ENCODE measurements at regions not wholly inside any gene's neighbourhood (a gene's known extent, or its start where the extent isn't known, plus 50 kb on each side); places are given as distances from the start of the nearest gene placed in this dataset.
"Not testable (repeated sequence)": the region's sequence is repeated elsewhere in the genome, so short reads cannot be mapped to it uniquely, and the experiment has no call there.

DNA sequence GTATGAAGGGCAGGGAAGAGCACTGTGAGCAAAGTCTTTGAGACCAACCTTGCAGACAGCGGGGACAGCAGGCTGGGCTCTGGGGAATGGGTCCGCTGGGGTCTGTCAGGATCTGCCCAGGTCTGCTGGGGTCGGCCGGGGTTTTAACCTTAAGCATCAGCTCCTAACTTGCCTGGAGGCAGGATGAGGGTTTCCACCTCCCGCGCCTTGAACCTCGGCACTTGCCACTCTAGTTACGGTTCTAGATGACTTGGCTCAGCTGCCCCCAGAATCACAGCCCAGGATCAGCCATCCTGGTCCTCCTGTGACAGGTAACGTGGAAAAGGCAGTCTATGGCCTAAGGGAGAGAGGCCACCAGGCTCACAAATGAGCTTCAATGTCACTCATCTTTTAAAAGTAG is 50.4 kb upstream of the CACUL1 start:
- no peak for DNase-seq

DNA sequence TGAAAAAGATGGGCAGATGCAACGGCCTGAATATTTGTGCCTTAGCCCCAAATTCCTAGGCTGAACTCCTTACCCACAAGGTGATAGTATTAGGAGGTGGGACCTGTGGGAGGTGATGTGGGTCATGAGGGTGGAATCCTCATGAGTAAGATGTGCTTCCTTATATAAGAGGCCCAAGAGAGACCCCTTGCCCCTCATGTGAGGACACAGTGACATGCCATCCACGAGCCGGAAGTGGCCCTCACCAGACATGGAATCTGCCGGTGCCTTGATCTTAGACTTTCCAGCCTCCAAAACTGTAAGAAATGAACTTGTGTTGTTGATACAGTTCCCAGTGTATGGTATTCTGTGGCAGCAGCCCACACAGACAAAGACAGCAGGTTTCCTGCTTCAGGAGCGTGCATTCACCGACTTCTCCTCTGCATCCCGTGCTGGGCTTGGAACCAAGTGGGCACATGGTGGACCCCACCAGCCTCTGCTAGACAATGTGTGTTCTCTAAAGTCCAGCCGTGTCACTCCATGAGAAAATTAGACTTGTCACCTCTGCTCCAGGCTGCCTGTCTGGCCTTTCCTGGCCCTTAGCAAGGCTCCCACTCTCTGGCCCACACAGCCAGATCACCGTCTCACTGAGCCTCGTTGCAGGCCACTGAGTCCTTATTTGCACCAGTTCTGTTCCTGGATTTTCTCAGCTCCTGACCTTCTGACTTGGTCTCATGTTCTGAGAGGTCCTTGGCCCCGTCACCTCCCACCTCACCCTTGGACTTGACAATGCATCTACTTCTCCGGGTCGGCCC is 52.9 kb upstream of the CACUL1 start:
- no peak for DNase-seq

DNA sequence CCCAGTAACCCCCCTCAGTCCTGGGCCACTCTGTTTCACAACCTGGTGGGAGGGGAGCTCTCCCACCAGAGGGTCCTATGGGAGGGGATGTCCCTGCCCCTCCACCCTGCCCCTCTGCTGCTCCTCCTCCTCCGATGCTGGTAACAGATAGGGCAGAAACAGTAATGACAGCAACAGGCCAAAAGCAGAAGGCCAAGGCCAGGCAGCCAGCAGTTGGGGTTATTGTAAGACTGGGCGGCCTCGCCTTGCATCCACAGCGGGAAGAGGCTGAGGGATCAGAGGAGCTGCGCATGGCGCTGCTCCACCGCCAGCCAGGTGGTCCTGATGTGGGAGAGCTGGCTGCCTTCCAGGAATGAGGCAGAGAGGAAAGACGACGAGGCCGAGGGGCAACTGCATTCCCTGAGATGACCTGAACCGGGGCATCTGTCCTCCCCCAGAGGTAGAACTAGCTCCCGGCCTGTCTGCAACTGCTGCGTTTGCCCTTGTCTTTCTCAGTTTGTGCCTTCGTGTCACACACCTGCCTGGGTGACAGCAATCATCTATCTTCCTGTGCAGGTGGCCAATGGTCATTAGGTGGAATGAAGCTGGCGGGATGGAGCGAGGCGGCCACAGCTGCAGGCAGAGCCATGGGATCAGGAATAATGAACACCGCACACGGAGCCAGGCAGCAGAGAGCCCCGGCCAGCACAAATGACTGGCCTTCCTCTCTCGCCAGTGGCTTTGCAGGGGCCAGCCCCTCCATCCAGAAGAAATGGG is 54.0 kb upstream of the CACUL1 start:
- DNase-seq, result no peak

DNA sequence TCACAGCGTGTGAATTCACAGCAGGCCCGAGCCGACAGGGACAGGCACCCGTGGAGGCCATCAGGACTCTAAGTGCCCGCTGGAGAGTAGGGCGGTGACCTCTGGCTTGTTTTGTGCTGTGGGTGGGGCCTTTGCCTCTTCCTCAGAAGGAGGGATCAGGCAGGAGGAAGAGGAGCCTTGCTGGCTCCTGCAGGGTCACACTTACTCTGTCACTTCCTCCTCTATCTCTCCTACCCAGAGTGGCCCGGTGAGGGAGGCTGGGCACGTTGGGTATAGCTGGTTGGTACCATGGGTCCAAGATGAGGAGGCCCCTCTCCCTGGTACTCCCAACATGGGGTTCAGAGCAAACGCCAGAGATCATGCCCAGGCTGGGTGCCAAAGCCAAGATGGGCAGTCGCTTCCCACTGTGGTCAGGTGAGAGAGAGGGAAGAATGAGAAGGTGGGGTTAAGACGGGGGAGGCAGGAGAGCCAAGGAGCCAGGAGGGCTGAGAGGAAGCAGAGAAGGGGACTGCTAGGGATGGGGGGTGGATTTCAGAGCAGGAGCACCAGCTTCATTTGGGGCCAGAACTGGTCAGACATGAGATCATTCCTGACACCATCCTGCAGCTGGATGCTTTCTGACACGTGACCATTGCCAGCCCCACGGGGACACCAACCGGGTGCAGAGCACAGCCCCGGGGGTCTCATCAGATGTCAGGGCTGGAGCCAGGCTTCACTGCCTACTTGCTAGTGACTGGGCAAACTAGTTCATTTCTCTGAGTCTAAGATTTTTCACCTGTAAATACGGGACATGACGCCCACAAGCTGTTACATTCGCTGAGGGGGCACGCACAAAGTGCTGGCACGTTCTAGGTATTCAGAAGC is 54.8 kb upstream of the CACUL1 start:
- no peak for DNase-seq

DNA sequence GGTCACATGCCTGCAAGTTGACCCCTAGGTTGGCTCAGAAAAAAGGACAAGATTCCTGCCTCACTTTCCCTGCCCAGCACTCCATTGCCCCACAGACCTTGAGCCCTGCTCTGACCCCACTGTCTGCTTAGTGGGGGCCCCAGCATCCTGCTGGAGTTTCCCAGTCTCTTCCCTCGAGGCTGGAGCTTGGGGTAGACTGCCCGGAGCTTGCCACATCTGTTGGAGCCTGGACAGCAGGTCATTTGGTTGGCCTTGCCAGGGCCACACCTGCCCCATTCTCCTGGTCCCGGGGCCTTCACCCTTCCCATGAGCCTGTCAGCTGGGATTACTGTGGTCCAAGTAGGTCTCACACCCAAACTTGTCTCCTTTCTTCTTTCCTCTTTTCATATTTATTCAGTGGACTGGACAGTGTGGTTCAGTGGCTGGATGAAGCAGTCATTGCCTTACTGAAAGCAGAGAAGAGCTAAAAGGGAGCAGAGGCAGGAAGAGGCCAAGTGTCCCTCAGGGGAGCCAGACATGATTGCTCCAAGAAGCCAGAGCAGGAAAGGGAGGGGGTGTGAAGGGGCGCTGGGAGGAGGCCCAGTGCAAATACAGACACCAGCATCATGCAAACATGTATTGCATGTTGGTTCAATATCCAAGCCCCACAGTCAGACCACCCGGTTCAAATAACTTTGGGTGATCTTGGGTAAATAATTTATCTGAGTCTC is 56.2 kb upstream of the CACUL1 start:
- DNase-seq, result no peak

DNA sequence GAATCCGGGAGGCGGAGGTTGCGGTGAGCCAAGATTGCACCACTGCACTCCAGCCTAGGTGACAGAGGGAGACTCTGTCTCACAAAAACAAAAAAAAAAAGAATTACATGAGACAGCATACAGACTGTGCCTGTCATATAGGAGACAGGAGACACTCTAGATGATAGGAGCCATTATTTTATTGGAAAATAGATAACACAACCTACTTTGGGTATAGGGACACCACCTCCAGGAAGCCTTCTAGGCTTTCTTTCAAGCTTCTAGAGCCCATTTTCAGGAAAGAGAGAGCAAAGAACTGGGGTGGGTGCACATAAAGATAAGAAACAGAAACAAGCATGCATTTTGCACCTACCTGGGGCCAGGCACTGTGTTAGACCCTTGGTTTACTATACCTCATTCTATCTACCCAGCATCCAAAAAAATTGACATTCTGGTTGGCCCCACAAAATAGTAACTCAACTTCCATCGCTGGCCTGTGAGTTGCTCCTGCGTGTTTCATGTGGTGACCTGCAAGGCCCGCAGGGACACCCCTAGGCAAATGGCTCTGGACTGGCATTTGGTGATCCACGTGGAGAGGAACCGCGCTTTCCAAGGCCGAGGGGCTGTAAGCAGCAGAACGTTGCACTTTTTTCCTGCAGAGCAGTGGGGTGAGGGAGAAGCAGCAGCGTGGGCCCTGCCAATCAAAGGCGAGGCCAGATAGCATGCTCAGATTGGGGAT is 57.1 kb upstream of the CACUL1 start:
- DNase-seq, result no peak

DNA sequence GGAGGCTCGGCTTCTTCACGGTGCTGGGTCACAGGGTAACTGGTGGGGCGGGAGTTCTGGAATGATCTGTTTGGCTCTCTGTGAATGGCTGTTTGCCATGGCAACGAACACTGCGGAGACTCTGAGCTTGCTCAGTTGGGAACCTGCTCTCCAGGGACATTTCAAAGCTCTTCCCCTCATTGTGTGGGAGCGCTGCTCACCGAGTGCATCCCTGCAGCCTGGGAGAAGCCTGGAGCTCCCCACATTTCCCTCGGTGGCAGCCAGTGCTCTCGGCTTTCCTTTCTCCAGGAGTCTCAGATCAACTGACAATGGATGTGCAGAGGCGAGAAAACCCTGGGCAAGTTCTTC is 57.6 kb upstream of the CACUL1 start:
- DNase-seq, result no peak

DNA sequence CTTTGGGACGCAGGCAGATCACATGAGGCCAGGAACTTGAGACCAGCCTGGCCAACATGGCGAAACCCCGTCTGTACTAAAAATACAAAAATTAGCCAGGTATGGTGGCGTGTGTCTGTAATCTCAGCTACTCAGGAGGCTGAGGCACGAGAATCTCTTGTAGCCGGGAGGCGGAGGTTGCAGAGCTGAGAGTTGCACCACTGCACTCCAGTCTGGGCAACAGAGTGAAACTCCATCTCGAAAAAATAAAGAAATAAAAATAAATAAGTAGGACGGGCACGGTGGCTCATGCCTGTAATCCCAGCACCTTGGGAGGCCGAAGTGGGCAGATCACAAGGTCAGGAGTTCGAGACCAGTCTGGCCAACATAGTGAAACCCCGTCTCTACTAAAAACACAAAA is 58.2 kb upstream of the CACUL1 start:
- DNase-seq, result not testable (repeated sequence)

DNA sequence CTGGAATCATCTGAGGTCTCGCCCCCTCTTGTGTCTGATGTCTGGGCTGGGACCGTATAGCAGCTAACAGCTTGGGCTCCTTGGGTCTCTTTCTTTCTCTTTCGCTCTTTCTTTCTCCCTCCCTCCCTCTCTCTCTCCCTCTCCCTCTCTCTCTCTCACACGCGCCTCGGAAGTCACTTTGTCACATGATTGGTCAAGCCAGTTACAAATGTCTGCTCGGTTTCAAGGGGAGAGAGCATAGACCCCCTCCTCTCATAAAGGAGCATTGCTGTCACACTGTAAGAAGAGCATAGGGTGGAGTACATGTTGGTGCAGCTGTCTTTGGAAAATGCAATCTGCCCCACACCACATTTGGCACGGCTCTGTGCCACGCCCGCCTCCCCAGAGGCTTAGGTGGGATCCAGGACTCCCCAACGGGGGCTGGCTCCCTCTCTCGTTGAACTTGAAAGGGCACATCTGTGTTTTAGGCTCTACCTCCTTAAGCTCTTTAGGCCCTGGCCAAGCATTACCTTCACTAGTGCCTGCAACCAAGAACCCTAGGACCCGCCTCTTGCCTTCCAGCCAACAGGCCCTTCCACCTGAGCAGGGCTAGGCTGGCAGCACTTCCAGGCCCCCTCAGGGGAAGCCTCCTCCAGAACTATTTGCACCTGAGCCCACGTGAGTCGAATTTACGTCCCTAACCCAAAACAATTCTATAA is 61.9 kb upstream of the CACUL1 start:
- DNase-seq, result no peak

DNA sequence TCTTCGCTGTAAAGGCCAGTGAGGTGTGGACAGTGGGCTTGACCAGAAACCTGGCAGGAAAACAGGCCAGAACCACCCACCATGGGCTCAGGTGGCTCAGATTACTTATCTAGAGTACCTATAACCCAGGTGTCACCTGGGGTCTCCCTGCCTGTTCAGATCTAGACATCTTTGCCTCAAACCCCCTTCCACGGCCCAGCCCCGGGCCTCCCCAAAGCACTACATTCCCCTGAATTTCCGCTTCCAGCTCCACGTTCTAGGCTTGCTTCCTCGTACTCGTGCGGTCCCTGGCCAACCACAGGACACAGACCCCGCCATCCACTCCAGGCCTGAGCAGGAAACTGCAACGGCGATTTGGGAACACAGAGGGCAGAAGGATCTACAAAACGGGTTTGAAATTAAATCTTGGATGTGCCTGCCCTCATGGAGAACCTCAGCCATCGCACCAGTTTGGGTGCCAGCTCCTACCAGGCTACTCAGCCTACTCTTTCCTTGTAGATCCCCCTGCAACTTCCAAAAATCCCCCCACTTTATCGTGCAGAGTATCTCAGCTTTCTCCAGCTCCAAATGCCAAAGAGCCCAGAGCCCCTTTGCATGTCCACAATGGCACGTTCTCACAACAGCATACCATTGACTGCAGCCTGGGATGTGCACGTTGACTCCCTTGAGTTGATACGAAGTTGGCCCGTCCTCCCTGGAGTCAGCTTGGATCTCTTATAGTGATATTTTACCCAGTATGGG is 62.7 kb upstream of the CACUL1 start:
- no peak for DNase-seq

DNA sequence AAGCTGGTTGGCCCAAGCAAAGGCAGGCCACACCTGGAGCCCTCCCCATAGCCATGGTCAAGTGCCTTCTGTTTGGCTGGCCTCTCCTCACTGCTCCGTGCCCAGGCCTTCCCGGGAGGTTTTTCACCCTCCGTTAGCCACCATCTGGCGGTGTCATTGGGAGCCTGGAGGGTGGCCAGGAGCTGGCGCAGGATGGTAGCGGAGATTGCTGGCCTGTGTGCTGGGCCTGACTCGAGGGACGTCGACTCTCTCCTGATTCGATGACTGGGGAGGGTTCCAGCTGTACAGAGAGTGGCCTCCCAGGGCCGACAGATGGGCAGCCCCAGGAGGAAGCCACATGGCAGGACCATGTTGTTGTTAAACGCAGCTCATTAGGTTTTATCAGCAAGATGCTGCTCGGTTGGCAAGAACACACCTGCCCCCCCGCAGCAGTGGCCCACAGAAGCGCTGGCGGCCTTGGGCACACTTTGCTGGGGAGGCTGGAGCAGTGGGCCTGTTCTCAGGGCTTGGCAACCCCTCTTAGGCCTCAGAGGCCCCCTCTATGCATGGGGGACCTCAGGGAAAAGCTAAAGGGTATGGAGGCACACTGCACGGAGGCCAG is 64.0 kb upstream of the CACUL1 start:
- no peak for DNase-seq

DNA sequence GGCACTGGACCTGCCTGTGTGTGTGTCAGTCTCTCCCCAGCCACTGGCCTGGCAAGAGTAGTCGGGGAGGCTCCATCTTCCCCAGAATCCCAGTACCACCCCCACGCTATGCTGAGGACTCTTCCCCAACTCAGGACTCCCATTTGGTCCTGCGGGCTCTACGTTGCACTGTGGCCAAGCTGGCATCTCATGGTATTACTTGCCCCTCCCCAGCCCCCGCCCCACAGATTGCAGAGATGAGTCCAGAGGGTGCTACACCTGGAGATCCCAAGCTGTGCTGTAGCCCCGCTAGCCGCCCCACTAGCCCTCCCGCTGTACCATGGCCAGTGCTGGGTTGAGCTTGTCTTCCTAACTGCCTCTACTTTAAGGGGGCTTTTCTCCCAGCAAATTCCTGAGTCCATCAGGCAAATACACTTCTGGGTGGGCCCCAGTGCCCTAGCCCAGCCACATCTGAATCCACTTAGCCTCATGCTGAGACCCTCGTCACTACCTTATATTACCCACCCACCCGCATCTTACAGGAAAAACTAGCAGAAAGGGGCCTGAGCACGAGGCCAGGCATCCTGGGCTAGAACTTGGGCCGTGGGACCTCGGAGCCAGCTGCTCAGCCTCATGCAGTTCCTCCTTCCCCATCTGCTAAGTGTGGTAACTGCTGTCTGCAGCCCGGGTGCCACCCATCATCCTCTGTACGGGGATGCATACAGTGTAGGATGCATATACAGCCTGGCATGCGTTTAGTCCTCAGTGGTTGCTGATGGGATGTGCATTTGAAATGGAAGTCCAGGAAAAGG is 65.8 kb upstream of the CACUL1 start:
- DNase-seq, result no peak

DNA sequence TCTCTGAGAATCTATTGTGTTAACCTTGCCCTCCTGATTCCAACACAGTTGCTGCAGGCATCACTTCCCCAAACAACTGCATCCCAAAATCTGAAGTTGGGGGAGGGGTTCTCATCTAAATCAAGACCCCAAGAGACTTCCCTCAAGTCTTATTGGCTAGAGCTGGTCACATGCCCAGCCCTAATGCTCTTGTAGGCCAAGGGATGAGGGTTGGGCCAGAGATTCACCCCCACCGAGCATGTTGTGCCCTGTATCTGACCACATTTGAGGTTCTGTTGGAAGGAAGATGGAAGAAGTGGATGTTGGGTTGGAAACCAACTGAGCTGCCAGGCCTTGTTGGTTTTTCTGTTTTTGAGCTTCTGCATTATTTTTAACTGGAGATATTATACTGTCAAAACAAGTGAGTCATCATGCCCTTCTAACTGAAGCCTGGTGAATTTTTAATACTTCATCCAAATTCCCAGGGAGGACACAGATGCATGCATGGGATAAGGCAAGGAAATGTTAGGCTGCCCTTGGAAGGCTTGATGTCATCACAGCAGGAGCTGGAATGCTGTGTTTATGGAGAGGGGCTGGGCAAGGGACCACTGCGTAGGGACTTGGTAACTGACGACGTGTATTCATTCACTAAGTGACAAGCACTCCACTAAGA is 68.6 kb upstream of the CACUL1 start:
- DNase-seq, result no peak

DNA sequence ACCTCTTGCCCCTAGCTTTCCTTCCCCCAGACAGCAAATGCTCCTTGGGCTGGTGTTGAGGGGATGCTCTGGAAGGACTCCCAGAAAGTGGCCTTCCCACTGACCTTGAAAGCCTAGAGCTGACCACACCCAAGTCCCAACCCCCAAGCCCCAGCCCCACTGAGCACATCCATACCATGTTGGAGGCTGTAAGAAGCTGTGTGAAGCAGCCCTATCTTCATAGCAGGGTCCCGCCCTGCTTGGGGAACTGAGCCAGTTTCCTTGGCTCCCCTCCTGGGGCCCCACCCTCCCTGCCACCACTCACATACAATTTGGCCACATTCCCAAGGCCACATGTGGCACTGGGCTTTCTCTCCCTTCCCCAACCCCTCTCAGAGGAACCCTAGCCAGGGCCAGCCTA is 72.3 kb upstream of the CACUL1 start:
- DNase-seq, result no peak

DNA sequence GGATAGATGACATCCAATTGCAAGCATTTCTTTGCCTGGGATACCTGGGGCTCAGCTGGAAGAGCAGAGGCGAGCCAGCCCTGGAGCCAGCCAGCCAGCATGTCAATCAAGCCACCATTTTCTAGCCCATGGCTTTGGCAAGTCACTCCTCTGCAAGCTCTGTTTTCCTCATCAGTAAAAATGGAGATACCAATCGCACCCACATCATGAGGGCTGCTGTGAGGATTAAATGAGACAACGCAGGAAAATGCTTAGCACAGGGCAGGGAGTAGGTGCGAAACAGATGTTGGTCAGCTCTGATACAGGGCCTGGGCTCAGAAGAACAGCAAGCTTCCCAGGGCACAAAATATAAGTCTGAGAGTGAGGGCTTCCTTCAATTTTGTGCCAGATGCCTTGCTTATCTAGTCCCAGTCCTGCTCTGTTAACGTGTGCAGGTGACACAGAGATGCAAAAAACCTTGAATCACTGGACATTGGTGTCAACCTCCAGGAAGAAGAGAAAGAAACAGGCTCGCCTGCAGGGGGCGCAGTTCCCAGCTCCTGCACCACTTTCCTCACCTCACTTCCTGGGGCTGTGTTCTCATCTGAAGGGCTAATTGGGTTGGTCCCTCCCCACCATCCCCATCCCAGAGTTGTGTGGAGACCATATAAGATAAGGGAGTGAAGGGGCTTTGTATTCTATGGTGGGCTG is 72.8 kb upstream of the CACUL1 start:
- no peak for DNase-seq

DNA sequence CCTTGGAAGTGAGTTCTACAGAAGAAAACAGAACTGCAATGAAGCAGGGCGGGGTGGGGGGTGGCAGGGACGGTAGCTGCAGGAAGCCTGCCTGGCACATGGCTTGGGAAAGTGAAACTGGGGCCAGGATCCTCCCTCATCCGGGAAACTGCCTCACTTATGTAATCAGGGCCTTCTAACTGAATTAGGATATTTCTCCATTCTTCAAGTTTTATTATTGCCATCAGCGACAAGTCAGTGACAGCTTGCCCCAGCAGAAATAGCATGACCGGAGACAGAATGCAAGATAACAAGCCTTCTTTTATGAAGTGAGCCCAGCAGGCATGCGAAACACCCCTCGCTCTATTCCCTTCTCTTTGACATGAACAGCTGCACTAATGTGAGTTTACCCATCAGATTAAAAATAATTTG is 77.5 kb upstream of the CACUL1 start:
- no peak for DNase-seq

DNA sequence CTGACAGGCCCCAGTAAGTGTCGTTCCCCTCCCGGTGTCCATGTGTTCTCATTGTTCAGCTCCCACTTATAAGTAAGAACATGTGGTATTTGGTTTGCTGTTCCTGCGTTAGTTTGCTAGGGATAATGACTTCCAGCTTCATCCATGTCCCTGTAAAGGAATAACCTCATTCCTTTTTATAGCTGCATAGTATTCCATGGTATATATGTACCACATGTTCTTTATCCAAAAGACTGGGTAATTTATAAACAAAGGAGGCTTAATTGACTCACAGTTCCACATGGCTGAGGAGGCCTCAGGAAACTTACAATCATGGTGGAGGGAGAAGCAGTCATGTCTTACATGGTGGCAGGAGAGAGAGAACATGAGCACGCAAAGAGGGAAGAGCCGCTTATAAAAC is 79.6 kb upstream of the CACUL1 start:
- DNase-seq, result not testable (repeated sequence)

DNA sequence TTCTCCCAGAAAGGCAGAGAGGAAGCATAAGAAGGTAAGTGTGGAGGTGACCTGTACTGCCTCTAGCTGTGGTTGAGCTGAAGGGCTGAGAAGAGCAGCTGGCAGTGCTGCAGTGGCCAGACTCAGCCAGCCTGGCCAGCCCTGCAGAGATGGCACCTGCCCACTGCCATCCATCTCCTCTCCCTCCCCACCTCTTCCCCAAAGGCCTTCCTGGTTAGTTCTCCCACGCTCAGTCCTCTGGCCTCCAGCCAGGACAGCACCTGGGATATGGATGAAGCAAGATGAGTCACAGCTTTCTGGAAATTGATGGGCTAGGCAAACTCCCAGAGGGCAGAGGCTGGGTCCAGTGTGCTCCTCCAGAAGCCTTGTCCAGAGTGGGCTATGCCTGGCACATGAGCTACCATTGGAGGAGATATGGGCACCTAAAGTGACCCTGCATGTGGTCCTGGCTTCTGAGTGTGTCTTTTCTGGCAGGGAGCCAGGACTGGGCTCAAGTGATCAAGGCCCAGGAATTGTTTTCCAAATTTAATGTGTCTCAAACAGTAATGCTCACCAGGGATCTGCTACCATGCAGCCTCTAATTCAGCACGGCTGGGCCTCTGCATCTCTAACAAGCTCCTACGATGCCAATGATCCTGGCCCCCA is 81.0 kb upstream of the CACUL1 start:
- DNase-seq, result no peak

Measured in activated CD8-positive, alpha-beta memory T cell treated with anti-CD3 and anti-CD28 coated beads, Interleukin-2, amount 50 U/mL, for 48 hours (primary cell).